Parathyroid adenoma (tissue), 2 donors: ENCODE measurements at regions not wholly inside any gene's neighbourhood (a gene's known extent, or its start where the extent isn't known, plus 50 kb on each side); places are given as distances from the start of the nearest gene placed in this dataset.

ENCODE experiments used
- H2AFZ ChIP-seq: fragments of 300-600 bp; sonication (generic); one replicate; pipeline ENCODE4 v1.7.0; 2017; ENCODE audit warnings: antibody characterized with exemption, mild to moderate bottlenecking
- H3K27ac ChIP-seq: fragments of 300-600 bp; sonication (generic); one replicate; pipeline ENCODE4 v1.7.0; 2017
- H3K27me3 ChIP-seq: fragments of 300-600 bp; sonication (generic); one replicate; pipeline ENCODE4 v1.7.0; 2017; ENCODE audit warnings: low read length; ENCODE audit not compliant: control insufficient read depth, insufficient read depth
- H3K36me3 ChIP-seq: fragments of 300-600 bp; sonication (generic); one replicate; pipeline ENCODE4 v1.7.0; 2017; ENCODE audit warnings: low read length; ENCODE audit not compliant: control insufficient read depth, insufficient read depth
- H3K4me1 ChIP-seq: fragments of 300-600 bp; sonication (generic); one replicate; pipeline ENCODE4 v1.7.0; 2017; ENCODE audit warnings: control low read depth
- H3K4me2 ChIP-seq: fragments of 300-600 bp; sonication (generic); one replicate; pipeline ENCODE4 v1.7.0; 2017; ENCODE audit warnings: low read length
- H3K4me3 ChIP-seq: fragments of 300-600 bp; sonication (generic); one replicate; pipeline ENCODE4 v1.7.0; 2017; ENCODE audit warnings: low read depth, low read length
- H3K79me2 ChIP-seq: fragments of 300-600 bp; sonication (generic); one replicate; pipeline ENCODE4 v1.7.0; 2017; ENCODE audit warnings: control low read depth
- H3K9ac ChIP-seq: fragments of 300-600 bp; sonication (generic); one replicate; pipeline ENCODE4 v1.7.0; 2017; ENCODE audit warnings: mild to moderate bottlenecking
- H3K9me3 ChIP-seq: fragments of 300-600 bp; sonication (generic); one replicate; pipeline ENCODE4 v1.7.0; 2017; ENCODE audit warnings: low read length; ENCODE audit not compliant: control insufficient read depth
- CTCF ChIP-seq: fragments of 300-600 bp; sonication (generic); IDR thresholded peaks from one replicate; pipeline ENCODE4 v1.7.0; 2017; ENCODE audit warnings: antibody characterized with exemption, mild to moderate bottlenecking
- donor health status: primary hyperparathyroidism.

GRCh38 chr2:60045456-60045855 is 508.0 kb downstream of the BCL11A start:
- H3K79me2 ChIP-seq = no peaks in the 10 kb centered on the region
- no peak overlapping the region for H3K4me2 ChIP-seq
- H3K9ac ChIP-seq = no peak overlapping the region
- H2AFZ ChIP-seq = no peak overlapping the region
- H3K36me3 ChIP-seq = no peaks in the 10 kb centered on the region
- no peak overlapping the region for H3K27ac ChIP-seq
- H3K9me3 ChIP-seq = no peaks in the 10 kb centered on the region
- no peaks in the 10 kb centered on the region for H3K27me3 ChIP-seq
- no peak overlapping the region for H3K4me3 ChIP-seq
- H3K4me1 ChIP-seq = no peaks in the 10 kb centered on the region
- TF ChIP-seq CTCF = no peak

- Histone ChIP-seq H3K27me3 (no peaks in the 10 kb centered on the region), H3K4me2 (no peak overlapping the region), H3K79me2 (no peaks in the 10 kb centered on the region), H3K4me1 (no peaks in the 10 kb centered on the region), H3K9me3 (no peaks in the 10 kb centered on the region), H3K4me3 (no peak overlapping the region), H3K27ac (no peak overlapping the region), H3K36me3 (no peaks in the 10 kb centered on the region), H2AFZ (no peak overlapping the region), H3K9ac (no peak overlapping the region)
- TF ChIP-seq CTCF = no peak
Measured at GRCh38 chr2:60044484-60044883, 509.0 kb downstream of the BCL11A start.

GRCh38 chr2:60042023-60042422 is 511.4 kb downstream of the BCL11A start:
- H3K4me1 ChIP-seq = no peaks in the 10 kb centered on the region
- H3K4me3 ChIP-seq = no peak overlapping the region
- no peak overlapping the region for H3K4me2 ChIP-seq
- H3K27me3 ChIP-seq = no peaks in the 10 kb centered on the region
- H3K36me3 ChIP-seq = no peaks in the 10 kb centered on the region
- H3K9ac ChIP-seq = no peak overlapping the region
- H3K9me3 ChIP-seq = no peaks in the 10 kb centered on the region
- H3K79me2 ChIP-seq = no peaks in the 10 kb centered on the region
- no peak for TF ChIP-seq CTCF
- H2AFZ ChIP-seq = no peak overlapping the region
- H3K27ac ChIP-seq = no peak overlapping the region

- no peaks in the 10 kb centered on the region for H3K79me2 ChIP-seq
- no peak overlapping the region for H2AFZ ChIP-seq
- no peaks in the 10 kb centered on the region for H3K36me3 ChIP-seq
- H3K9me3 ChIP-seq = no peaks in the 10 kb centered on the region
- no peak overlapping the region for H3K27ac ChIP-seq
- H3K4me2 ChIP-seq = no peak overlapping the region
- H3K4me3 ChIP-seq = no peak overlapping the region
- no peaks in the 10 kb centered on the region for H3K27me3 ChIP-seq
- no peak overlapping the region for H3K9ac ChIP-seq
- no peak for TF ChIP-seq CTCF
- no peaks in the 10 kb centered on the region for H3K4me1 ChIP-seq
Measured at GRCh38 chr2:60033325-60033724, 520.1 kb downstream of the BCL11A start.

GRCh38 chr2:60029566-60029883 is 523.9 kb downstream of the BCL11A start:
- Histone ChIP-seq H3K27me3 (no peaks in the 10 kb centered on the region), H3K79me2 (no peaks in the 10 kb centered on the region), H2AFZ (no peak overlapping the region), H3K4me3 (no peak overlapping the region), H3K36me3 (no peaks in the 10 kb centered on the region), H3K4me1 (no peaks in the 10 kb centered on the region), H3K9me3 (no peaks in the 10 kb centered on the region), H3K4me2 (no peak overlapping the region), H3K9ac (no peak overlapping the region), H3K27ac (no peak overlapping the region)
- TF ChIP-seq CTCF = no peak
